AG10803 (cell line): ENCODE measurements at regions not wholly inside any gene's neighbourhood (a gene's known extent, or its start where the extent isn't known, plus 50 kb on each side); places are given as distances from the start of the nearest gene placed in this dataset.
"Not testable (repeated sequence)": the region's sequence is repeated elsewhere in the genome, so short reads cannot be mapped to it uniquely, and the experiment has no call there.

Experiments
- DNase-seq: peaks from one replicate; pipeline ENCODE4 v3.0.0; 2010; ENCODE audit warnings: low read depth
- H3K4me3 ChIP-seq: 2 replicates; pipeline ENCODE4 v1.5.1; 2011; ENCODE audit warnings: mild to moderate bottlenecking, low read length, control low read depth
- CTCF ChIP-seq: conservative IDR thresholded peaks from 2 replicates; pipeline ENCODE4 v1.5.1; 2011; ENCODE audit warnings: mild to moderate bottlenecking, low read length, control low read depth, inconsistent platforms

- no peak overlapping the region for H3K4me3 ChIP-seq
- no peak for TF ChIP-seq CTCF
- no peak for DNase-seq
These were observed 72.2 kb upstream of the BHLHE40 start for GRCh38 chr3:4907050-4907449.

- no peak for TF ChIP-seq CTCF
- DNase-seq, result no peak
- H3K4me3 ChIP-seq, result no peak overlapping the region
These were observed 71.4 kb upstream of the BHLHE40 start for GRCh38 chr3:4907643-4908432.

GRCh38 chr3:4908433-4909156 lies 70.6 kb upstream of the BHLHE40 start:
- H3K4me3 ChIP-seq, result no peak overlapping the region
- no peak for DNase-seq
- TF ChIP-seq CTCF, result no peak

- no peak for TF ChIP-seq CTCF
- DNase-seq, result no peak
These were observed 64.8 kb upstream of the BHLHE40 start for GRCh38 chr3:4914464-4914863.

GRCh38 chr3:4921589-4921988 lies 57.6 kb upstream of the BHLHE40 start:
- not testable (repeated sequence) for DNase-seq, H3K4me3 ChIP-seq

More at GRCh38 chr3:4914464-4914863, 64.8 kb upstream of the BHLHE40 start:
- no peak overlapping the region for H3K4me3 ChIP-seq

- no peak for DNase-seq
- H3K4me3 ChIP-seq, result no peak overlapping the region
- no peak for TF ChIP-seq CTCF
These were observed 52.3 kb upstream of the BHLHE40 start for GRCh38 chr3:4926892-4927291.

GRCh38 chr3:4928277-4928789 lies 50.9 kb upstream of the BHLHE40 start:
- TF ChIP-seq CTCF, result no peak
- no peak overlapping the region for H3K4me3 ChIP-seq
- no peak for DNase-seq
